Nephron (organoid): ENCODE measurements at regions not wholly inside any gene's neighbourhood (a gene's known extent, or its start where the extent isn't known, plus 50 kb on each side); places are given as distances from the start of the nearest gene placed in this dataset.

Source experiments
- H3K27ac Mint-ChIP-seq, 3 experiments: 2 replicates each; pipeline ENCODE4 v1.8.0; 2020; ENCODE audit warnings: mixed read lengths in 3 of 3, mild to moderate bottlenecking in 2 of 3, moderate library complexity in 1 of 3
- H3K27me3 Mint-ChIP-seq: 2 replicates; pipeline ENCODE4 v1.8.0; 2021; ENCODE audit warnings: low read depth, mild to moderate bottlenecking, moderate library complexity, mixed read lengths
- H3K36me3 Mint-ChIP-seq: 2 replicates; pipeline ENCODE4 v1.8.0; 2020; ENCODE audit warnings: low read depth, mixed read lengths
- H3K4me1 Mint-ChIP-seq: 2 replicates; pipeline ENCODE4 v1.8.0; 2020; ENCODE audit warnings: mixed read lengths
- H3K4me3 Mint-ChIP-seq, 3 experiments: 2 replicates each; pipeline ENCODE4 v1.8.0; 2020; ENCODE audit warnings: mild to moderate bottlenecking in 3 of 3, mixed read lengths in 3 of 3, moderate library complexity in 2 of 3
- H3K9me3 Mint-ChIP-seq: 2 replicates; pipeline ENCODE4 v1.8.0; 2020; ENCODE audit warnings: mixed read lengths
- TF ChIP-seq, protein P1 (sequence below), 3 experiments: fragments of 200-600 bp; sonication (generic); IDR thresholded peaks; one replicate each; pipeline ENCODE4 v1.5.0; 2021; ENCODE audit warnings: antibody characterized with exemption in 3 of 3; ENCODE audit not compliant: unreplicated experiment in 3 of 3

DNA sequence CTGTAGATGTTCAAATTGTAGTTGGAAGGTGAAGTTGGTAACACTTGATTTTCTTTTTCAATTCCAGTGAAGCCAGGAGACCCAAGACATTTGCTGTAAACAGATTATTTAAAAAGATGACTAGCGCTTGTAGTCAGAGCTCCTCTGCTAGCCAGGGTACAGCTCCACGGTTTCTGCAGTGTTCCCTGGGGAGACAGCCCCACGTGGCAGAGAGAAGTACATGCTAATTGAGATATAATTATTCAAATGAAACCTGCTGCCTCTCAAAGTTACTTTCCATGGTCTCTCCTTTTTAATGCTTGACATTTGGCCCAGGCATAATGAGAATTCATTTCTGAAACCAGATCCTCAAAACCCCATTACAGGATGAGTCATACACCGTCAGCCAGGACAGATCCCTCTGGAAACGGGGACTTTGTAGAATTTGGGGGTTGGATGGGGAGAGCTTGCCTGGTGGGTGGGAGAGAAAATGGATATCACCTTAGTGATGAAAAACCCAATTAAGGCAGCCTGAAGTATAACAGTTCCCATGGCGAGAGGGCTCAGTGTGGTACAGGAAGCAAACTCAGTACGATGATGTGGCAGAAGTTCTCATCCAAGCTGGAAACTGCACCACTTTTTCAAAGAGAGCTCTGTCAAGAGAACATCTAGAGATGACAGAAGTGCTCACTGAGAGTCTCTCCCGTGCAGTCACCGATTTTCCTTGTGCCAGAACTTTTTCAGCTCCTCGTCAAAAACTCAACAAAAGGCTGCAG, 637.7 kb upstream of the TMEM132C start:
- H3K27ac Mint-ChIP-seq, result no peak overlapping the region
- no peaks in the 10 kb centered on the region for H3K4me1 Mint-ChIP-seq
- peaks cover 7% of the 10 kb centered on the region for H3K27me3 Mint-ChIP-seq
- no peaks in the 10 kb centered on the region for H3K9me3 Mint-ChIP-seq
- no peak overlapping the region for H3K4me3 Mint-ChIP-seq
- H3K36me3 Mint-ChIP-seq, result no peaks in the 10 kb centered on the region
- TF ChIP-seq, protein P1, sequence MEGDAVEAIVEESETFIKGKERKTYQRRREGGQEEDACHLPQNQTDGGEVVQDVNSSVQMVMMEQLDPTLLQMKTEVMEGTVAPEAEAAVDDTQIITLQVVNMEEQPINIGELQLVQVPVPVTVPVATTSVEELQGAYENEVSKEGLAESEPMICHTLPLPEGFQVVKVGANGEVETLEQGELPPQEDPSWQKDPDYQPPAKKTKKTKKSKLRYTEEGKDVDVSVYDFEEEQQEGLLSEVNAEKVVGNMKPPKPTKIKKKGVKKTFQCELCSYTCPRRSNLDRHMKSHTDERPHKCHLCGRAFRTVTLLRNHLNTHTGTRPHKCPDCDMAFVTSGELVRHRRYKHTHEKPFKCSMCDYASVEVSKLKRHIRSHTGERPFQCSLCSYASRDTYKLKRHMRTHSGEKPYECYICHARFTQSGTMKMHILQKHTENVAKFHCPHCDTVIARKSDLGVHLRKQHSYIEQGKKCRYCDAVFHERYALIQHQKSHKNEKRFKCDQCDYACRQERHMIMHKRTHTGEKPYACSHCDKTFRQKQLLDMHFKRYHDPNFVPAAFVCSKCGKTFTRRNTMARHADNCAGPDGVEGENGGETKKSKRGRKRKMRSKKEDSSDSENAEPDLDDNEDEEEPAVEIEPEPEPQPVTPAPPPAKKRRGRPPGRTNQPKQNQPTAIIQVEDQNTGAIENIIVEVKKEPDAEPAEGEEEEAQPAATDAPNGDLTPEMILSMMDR (IDR thresholded peaks at IDR 0.05; ENCODE audit: unreplicated experiment in 3 of 3), result no peak

DNA sequence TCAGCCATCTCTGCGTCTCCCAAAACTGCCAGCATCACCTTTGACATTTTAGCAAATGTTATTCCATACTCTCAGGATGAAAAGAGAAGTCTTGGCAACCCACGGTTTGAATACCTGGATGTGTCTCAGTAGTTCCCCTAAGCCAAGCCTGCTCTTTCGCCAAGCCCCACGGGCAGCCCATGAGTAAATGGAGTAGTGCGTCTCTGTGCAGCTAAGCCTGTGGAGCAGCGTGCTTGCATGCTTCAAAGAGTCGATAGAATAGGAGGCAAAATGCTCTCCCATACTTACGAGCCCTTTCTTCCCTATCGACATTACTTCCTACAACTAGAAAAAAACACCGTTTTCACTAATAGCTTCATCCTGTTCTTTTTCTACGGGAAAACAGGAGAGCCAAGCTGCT, 634.5 kb upstream of the TMEM132C start:
- H3K4me1 Mint-ChIP-seq, result no peaks in the 10 kb centered on the region
- TF ChIP-seq, protein P1 (IDR thresholded peaks at IDR 0.05; ENCODE audit: unreplicated experiment in 3 of 3), result no peak
- no peaks in the 10 kb centered on the region for H3K36me3 Mint-ChIP-seq
- no peak overlapping the region for H3K4me3 Mint-ChIP-seq
- no peak overlapping the region for H3K27ac Mint-ChIP-seq
- H3K27me3 Mint-ChIP-seq, result no peaks in the 10 kb centered on the region
- no peaks in the 10 kb centered on the region for H3K9me3 Mint-ChIP-seq

DNA sequence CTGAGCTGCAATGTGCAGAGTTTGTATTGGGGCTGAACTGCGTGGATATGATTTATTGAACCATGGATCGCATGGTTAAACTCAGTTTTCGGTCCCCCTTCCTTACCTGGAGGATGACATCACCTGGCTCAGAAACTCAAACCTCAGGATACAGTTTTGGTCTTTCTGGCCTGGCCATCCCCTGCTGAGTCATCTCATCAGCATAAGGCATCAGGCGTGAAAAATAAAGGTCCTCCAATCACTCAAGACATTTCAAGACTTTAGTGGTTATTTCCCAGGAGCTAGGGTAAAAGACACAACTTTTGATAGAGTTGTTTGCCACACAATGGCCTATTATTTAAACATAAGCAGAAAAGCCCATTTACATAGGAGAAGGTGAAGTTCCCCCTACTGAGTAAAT, 631.1 kb upstream of the TMEM132C start:
- Mint-ChIP-seq H3K27me3 (no peaks in the 10 kb centered on the region), H3K9me3 (no peaks in the 10 kb centered on the region), H3K36me3 (no peaks in the 10 kb centered on the region), H3K4me1 (no peaks in the 10 kb centered on the region), H3K4me3 (no peak overlapping the region), H3K27ac (no peak overlapping the region)
- TF ChIP-seq, protein P1 (IDR thresholded peaks at IDR 0.05; ENCODE audit: unreplicated experiment in 3 of 3), result no peak

DNA sequence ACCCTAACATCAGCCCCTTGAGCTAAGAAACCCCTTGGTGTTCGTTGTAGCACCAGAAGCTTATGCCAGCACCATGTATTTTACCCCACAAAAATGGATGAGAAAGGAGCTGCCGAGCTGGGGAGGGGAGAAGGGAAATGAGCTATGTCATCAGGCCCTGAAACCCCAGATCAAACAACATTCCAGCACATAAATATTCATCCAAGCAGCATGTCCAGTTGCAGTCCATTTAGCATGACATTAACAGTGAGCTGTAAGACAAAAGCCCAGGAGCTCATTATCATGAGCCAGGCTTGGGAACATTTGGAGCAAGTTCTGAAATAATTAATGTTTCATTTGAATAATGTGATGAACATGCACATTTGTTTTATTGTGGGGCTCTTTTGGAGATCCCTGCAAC, 630.1 kb upstream of the TMEM132C start:
- Mint-ChIP-seq H3K27ac (no peak overlapping the region), H3K36me3 (no peaks in the 10 kb centered on the region), H3K27me3 (no peaks in the 10 kb centered on the region), H3K9me3 (no peaks in the 10 kb centered on the region), H3K4me3 (no peak overlapping the region), H3K4me1 (no peaks in the 10 kb centered on the region)
- TF ChIP-seq, protein P1 (IDR thresholded peaks at IDR 0.05; ENCODE audit: unreplicated experiment in 3 of 3), result no peak

DNA sequence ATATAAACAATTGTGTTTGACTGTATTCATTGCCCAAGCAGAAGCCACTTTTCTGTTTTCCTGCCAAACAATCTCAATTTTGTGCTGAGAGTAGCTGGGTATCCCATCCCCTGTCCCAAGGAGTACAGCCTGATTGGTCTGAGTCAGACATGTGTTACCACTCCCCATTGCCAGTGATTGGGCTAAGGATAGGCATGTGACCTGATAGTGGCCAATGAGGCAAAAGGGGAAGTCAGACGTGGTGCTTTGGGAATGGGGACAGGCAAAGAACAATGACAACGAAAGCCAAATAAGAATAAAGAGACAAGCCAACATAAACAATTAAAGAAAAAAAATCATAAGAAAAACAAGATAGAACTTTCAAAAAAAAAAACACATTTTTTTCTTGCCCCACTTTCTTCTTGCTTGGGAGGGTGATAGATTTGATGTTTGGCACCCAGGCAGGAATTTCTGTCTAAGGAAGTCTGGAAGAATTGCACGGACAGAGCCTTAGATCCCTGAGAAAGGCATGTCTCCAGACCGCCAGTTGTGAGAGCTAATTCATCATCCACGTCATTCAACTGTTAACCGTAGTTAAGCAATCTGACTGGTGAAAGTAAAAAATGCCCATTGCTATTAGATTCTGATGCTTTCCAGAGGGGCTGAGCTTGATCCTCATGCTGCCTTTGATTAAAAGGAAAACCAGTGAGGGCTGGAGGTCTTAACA, 626.6 kb upstream of the TMEM132C start:
- Mint-ChIP-seq H3K27me3 (no peaks in the 10 kb centered on the region), H3K4me1 (no peaks in the 10 kb centered on the region), H3K9me3 (no peaks in the 10 kb centered on the region), H3K36me3 (no peaks in the 10 kb centered on the region), H3K27ac (no peak overlapping the region), H3K4me3 (no peak overlapping the region)
- TF ChIP-seq, protein P1 (IDR thresholded peaks at IDR 0.05; ENCODE audit: unreplicated experiment in 3 of 3), result no peak
